Sigmoid colon (tissue), 6 donors: ENCODE measurements at regions not wholly inside any gene's neighbourhood (a gene's known extent, or its start where the extent isn't known, plus 50 kb on each side); places are given as distances from the start of the nearest gene placed in this dataset.

Experiments
- DNase-seq: peaks from one replicate; pipeline ENCODE4 v3.0.0-alpha.2; 2019
- H3K27ac ChIP-seq, 4 donors: fragments of 200-600 bp; sonication (generic); one replicate each; pipeline ENCODE4 v1.5.1; 2016 to 2019; ENCODE audit warnings: mild to moderate bottlenecking in 1 of 4
- H3K27me3 ChIP-seq, 3 donors: fragments of 200-600 bp; sonication (generic); one replicate each; pipeline ENCODE4 v1.5.1; 2019; ENCODE audit warnings: mild to moderate bottlenecking in 1 of 3
- H3K36me3 ChIP-seq, 4 donors: fragments of 200-600 bp; sonication (generic); one replicate each; pipeline ENCODE4 v1.5.1; 2016 to 2019
- H3K4me1 ChIP-seq, 4 donors: fragments of 200-600 bp; sonication (generic); one replicate each; pipeline ENCODE4 v1.5.1; 2017 to 2019
- H3K4me3 ChIP-seq, 4 donors: fragments of 200-600 bp; sonication (generic); one replicate each; pipeline ENCODE4 v1.5.1; 2017 to 2019; ENCODE audit warnings: mild to moderate bottlenecking in 2 of 4, moderate library complexity in 1 of 4
- H3K9me3 ChIP-seq, 4 donors: fragments of 200-600 bp in 3 of 4; sonication (generic) in 3 of 4; one replicate each; pipeline versions ENCODE4 v1.5.1 to v1.6.1; 2013 to 2019
- EP300 ChIP-seq, 4 donors: sonication (generic); formaldehyde crosslinking; IDR thresholded peaks; one replicate each; pipeline ENCODE4 v1.6.1; 2017; ENCODE audit warnings: antibody characterized with exemption in 4 of 4
- POLR2A ChIP-seq, 2 donors: fragments of 450-650 bp; IDR thresholded peaks; one replicate each; pipeline ENCODE4 v1.6.1; 2016; ENCODE audit warnings: antibody characterized with exemption in 2 of 2, mild to moderate bottlenecking in 2 of 2, moderate library complexity in 2 of 2
- POLR2AphosphoS5 ChIP-seq, 4 donors: sonication (generic); formaldehyde crosslinking; IDR thresholded peaks; one replicate each; pipeline ENCODE4 v1.6.1; 2017; ENCODE audit warnings: antibody characterized with exemption in 4 of 4
- WGBS, 2 donors: extraction: QIAGEN DNeasy Blood & Tissue Kit; methylation state at CpG; one replicate each; pipeline ENCODE4 v1.1.7; 2013; 5-methylcytosine and 5-hydroxymethylcytosine counted together
- intact Hi-C: fragments of 100-400 bp; cut with DNase I; formaldehyde crosslinking; loops from one replicate; pipeline ENCODE4 v1.15.1; 2023
- TF ChIP-seq, protein P1 (sequence below), 4 experiments: fragments of 450-650 bp in 3 of 4; fragments of 200-600 bp in 1 of 4; IDR thresholded peaks; one replicate each; pipeline ENCODE4 v1.5.1; 2016 to 2019; ENCODE audit warnings: antibody characterized with exemption in 4 of 4, mild to moderate bottlenecking in 3 of 4, moderate library complexity in 2 of 4
- donor health status: healthy with polysubstance abuse.
- donor health status: healthy.

DNA sequence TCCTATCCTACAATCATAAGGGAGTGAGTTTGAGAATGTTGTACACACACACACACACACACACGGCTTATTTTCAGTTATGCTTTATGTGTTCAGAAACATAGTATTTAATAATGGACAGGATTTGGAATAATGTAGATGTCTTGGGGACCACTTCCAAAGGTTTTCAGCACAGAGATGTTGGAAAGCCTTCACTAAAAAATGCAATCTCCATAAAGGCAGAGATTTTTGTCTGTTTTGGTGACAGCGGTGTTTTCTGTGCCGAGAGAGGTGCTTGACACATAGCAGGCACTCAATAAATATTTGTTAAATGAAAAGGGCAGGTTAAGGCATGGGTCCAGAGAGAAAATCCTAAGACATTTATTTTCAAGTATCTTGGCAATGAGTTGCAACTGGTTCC lies 428.2 kb upstream of the RGMA start:
- H3K4me1 ChIP-seq: peaks cover 0 to 34% (median 29%) of the 10 kb centered on the region in 4 donors
- no peaks in the 10 kb centered on the region for H3K27me3 ChIP-seq
- WGBS, 2 donors: 72 to 80% methylated on average over 3 of the region's 3 CpGs
- no peaks in the 10 kb centered on the region for H3K36me3 ChIP-seq
- no peak overlapping the region for H3K27ac ChIP-seq
- no peak for TF ChIP-seq EP300 (IDR thresholded peaks at IDR 0.05)
- TF ChIP-seq, protein P1, sequence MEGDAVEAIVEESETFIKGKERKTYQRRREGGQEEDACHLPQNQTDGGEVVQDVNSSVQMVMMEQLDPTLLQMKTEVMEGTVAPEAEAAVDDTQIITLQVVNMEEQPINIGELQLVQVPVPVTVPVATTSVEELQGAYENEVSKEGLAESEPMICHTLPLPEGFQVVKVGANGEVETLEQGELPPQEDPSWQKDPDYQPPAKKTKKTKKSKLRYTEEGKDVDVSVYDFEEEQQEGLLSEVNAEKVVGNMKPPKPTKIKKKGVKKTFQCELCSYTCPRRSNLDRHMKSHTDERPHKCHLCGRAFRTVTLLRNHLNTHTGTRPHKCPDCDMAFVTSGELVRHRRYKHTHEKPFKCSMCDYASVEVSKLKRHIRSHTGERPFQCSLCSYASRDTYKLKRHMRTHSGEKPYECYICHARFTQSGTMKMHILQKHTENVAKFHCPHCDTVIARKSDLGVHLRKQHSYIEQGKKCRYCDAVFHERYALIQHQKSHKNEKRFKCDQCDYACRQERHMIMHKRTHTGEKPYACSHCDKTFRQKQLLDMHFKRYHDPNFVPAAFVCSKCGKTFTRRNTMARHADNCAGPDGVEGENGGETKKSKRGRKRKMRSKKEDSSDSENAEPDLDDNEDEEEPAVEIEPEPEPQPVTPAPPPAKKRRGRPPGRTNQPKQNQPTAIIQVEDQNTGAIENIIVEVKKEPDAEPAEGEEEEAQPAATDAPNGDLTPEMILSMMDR (IDR thresholded peaks at IDR 0.05): no peak
- TF ChIP-seq POLR2A (IDR thresholded peaks at IDR 0.05): no peak
- TF ChIP-seq POLR2AphosphoS5 (IDR thresholded peaks at IDR 0.05): no peak
- no peaks in the 10 kb centered on the region for H3K9me3 ChIP-seq
- intact Hi-C loops: loop anchor here (5.0 to 10.0 kb wide), 2 partner anchors 430 to 482 kb away; partner anchors contain the start of gene RGMA
- no peak overlapping the region for H3K4me3 ChIP-seq
- DNase-seq: no peak

DNA sequence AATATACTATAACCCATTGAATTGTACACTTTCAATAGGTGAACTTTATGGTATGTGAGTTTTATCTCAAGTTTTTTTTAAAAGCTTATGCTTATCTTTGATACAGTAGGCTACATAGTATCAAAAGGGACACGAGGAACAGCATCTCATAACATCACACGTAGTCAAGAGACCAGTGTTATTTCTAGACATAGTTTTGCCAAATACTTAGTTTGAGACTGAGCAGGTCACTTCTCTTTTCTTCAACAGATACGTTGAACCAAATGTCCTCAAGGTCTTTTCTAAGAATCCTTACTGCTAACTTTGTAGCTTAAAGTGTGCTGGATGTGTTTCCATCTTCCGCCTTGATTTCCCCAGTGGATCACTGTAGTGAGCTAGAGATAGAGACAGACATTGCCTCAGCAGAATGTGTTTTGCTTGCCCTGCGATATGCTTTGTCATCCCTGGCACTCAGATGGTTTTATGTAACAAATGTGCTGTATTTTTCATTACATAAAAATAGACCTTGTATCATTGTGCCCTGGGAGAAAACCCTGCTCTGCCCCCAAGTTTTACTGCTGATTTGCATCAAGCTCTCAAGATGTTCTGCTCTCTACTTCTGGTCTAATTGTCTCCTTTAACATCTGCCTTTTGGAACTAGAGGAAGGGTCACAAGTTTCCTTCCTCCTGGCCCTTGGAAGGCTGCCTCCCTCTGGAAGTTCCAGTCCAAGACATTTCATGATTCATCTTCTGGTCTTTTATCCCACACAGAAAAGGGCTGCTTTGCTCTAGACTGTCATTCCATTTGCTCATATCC lies 426.4 kb upstream of the RGMA start:
- H3K4me3 ChIP-seq: no peak overlapping the region
- WGBS, 2 donors: 79 to 86% methylated on average over 5 of the region's 5 CpGs
- intact Hi-C loops: loop anchor here (5.0 to 10.0 kb wide), 2 partner anchors 428 to 481 kb away; partner anchors contain the start of gene RGMA
- peak overlapping the region in 3 of 4 donors; percentile 41 to 53 (median 42) for H3K27ac ChIP-seq
- TF ChIP-seq EP300 (IDR thresholded peaks at IDR 0.05) (no peak), POLR2AphosphoS5 (IDR thresholded peaks at IDR 0.05) (peak in 3 of 4 donors; percentile 39 to 69 (median 66)), POLR2A (IDR thresholded peaks at IDR 0.05) (no peak)
- peak; percentile 79 for DNase-seq
- H3K9me3 ChIP-seq: no peaks in the 10 kb centered on the region
- no peaks in the 10 kb centered on the region for H3K36me3 ChIP-seq
- peaks cover 0 to 34% (median 29%) of the 10 kb centered on the region in 4 donors for H3K4me1 ChIP-seq
- no peaks in the 10 kb centered on the region for H3K27me3 ChIP-seq

DNA sequence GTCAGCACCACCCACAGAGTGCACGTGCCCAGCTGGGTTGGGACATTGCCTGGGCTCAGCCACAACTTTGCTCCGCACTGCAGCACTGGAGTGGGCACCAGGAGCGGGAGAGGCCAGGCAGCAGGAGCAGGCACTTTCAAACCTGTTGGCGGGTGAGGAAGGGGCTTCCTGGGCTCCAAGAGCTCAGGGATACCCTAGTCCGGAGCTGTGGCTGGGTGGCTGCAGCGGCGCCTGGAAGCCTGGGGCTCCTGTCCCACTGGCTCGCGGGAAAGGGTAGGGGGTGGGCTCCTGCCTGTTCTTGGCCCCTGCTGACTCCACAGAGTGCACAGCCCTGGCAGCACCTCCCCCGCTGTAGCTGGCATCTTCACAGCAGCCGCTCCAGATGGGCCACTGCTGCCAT lies 417.6 kb upstream of the RGMA start:
- no peak for DNase-seq
- WGBS, 2 donors: 93% methylated on average over 11 of the region's 11 CpGs
- H3K27me3 ChIP-seq: no peaks in the 10 kb centered on the region
- H3K4me3 ChIP-seq: no peak overlapping the region
- no peaks in the 10 kb centered on the region for H3K4me1 ChIP-seq
- no peak overlapping the region for H3K27ac ChIP-seq
- no peaks in the 10 kb centered on the region for H3K9me3 ChIP-seq
- no peaks in the 10 kb centered on the region for H3K36me3 ChIP-seq
- intact Hi-C loops: no loop called here
- TF ChIP-seq POLR2A (IDR thresholded peaks at IDR 0.05): no peak

DNA sequence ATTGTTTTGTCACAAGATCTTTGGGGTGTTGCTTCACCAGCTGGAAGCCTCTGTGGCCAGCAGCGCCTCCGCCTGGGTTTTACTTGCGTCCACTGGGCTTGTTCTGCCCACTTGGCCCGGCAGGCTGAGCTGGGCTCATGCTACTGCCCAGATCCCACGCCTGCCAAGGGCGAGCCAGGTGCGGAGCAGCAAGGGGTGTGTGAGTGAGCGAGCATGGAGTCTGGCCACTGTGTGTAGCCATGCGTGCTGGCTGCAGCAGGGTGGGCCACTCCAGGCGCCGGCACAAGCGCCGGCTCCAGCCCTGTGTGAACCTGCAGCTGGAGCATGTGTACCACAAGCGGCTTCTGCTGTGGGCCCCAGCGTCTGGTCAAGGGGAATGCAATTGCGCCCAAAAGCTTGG lies 416.5 kb upstream of the RGMA start:
- intact Hi-C loops: no loop called here
- DNase-seq: no peak
- Histone ChIP-seq H3K4me3 (no peak overlapping the region), H3K27me3 (no peaks in the 10 kb centered on the region), H3K4me1 (no peaks in the 10 kb centered on the region), H3K36me3 (no peaks in the 10 kb centered on the region), H3K9me3 (no peaks in the 10 kb centered on the region), H3K27ac (no peak overlapping the region)
- WGBS, 2 donors: 90 to 96% methylated on average over 16 of the region's 16 CpGs
- TF ChIP-seq, protein P1 (IDR thresholded peaks at IDR 0.05): no peak

DNA sequence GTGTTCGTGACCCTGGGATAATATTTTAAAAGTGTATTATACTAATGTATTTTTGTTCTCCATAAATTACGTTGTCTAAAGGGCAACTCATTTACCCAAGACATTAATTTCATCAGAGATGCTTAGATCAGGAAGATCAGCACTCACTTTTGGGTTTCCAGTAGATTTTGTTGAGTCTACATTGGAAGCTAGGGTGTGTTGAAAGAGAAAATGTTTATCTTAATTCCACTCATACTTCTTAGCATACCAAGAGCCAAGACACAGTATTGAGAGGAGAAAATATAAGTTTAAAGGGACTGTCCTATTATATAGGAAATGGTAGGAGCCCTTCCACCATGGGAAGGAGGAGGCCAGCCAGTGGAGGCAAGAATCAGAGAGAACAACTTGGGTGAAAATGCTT lies 412.9 kb upstream of the RGMA start:
- 79 to 88% methylated on average over 2 of the region's 2 CpGs for WGBS, 2 donors
- H3K36me3 ChIP-seq: no peaks in the 10 kb centered on the region
- DNase-seq: no peak

More for the DNA sequence above, 412.9 kb upstream of the RGMA start:
- TF ChIP-seq, protein P1 (IDR thresholded peaks at IDR 0.05): no peak
- TF ChIP-seq POLR2A (IDR thresholded peaks at IDR 0.05) (no peak), EP300 (IDR thresholded peaks at IDR 0.05) (no peak), POLR2AphosphoS5 (IDR thresholded peaks at IDR 0.05) (no peak)
- no peak overlapping the region for H3K4me3 ChIP-seq
- intact Hi-C loops: no loop called here
- H3K27ac ChIP-seq: no peak overlapping the region
- H3K9me3 ChIP-seq: no peaks in the 10 kb centered on the region
- no peaks in the 10 kb centered on the region for H3K27me3 ChIP-seq
- peaks cover 0 to 4% (median 0%) of the 10 kb centered on the region in 4 donors for H3K4me1 ChIP-seq
